HG03066 (cell line): ENCODE measurements at regions not wholly inside any gene's neighbourhood (a gene's known extent, or its start where the extent isn't known, plus 50 kb on each side); places are given as distances from the start of the nearest gene placed in this dataset.

Experiments used
- ATAC-seq: cut with Tn5 transposase; IDR thresholded peaks from one replicate; pipeline ENCODE4 v1.9.1; 2021; ENCODE audit warnings: low read depth; ENCODE audit not compliant: unreplicated experiment

- ATAC-seq, result no peak
Measured at GRCh38 chr7:21024485-21024867, 237.8 kb upstream of the SP8 start.

GRCh38 chr7:21028186-21028585, 241.5 kb upstream of the SP8 start:
- ATAC-seq, result no peak

GRCh38 chr7:21028599-21028998, 241.9 kb upstream of the SP8 start:
- ATAC-seq, result no peak

- ATAC-seq, result no peak
Measured at GRCh38 chr7:21029006-21029405, 242.3 kb upstream of the SP8 start.

GRCh38 chr7:21030237-21030871, 243.7 kb upstream of the SP8 start:
- ATAC-seq, result no peak

GRCh38 chr7:21041252-21041651, 254.6 kb upstream of the SP8 start:
- ATAC-seq, result no peak

GRCh38 chr7:21041666-21042065, 255.0 kb upstream of the SP8 start:
- no peak for ATAC-seq

- ATAC-seq, result no peak
Measured at GRCh38 chr7:21044384-21044783, 257.7 kb upstream of the SP8 start.

GRCh38 chr7:21044913-21045568, 258.4 kb upstream of the SP8 start:
- no peak for ATAC-seq

GRCh38 chr7:21051865-21052264, 265.2 kb upstream of the SP8 start:
- no peak for ATAC-seq

GRCh38 chr7:21054427-21055112, 267.9 kb upstream of the SP8 start:
- no peak for ATAC-seq

GRCh38 chr7:21059069-21059468, 272.4 kb upstream of the SP8 start:
- no peak for ATAC-seq

- ATAC-seq, result no peak
Measured at GRCh38 chr7:21063106-21063505, 276.4 kb upstream of the SP8 start.

GRCh38 chr7:21064698-21065648, 278.3 kb upstream of the SP8 start:
- no peak for ATAC-seq

- no peak for ATAC-seq
Measured at GRCh38 chr7:21066221-21066620, 279.5 kb upstream of the SP8 start.

- no peak for ATAC-seq
Measured at GRCh38 chr7:21067216-21067615, 280.5 kb upstream of the SP8 start.

- ATAC-seq, result no peak
Measured at GRCh38 chr7:21070571-21071090, 283.9 kb upstream of the SP8 start.

- no peak for ATAC-seq
Measured at GRCh38 chr7:21071561-21072501, 285.1 kb upstream of the SP8 start.

GRCh38 chr7:21076054-21076453, 289.4 kb upstream of the SP8 start:
- ATAC-seq, result no peak

- no peak for ATAC-seq
Measured at GRCh38 chr7:21076574-21076973, 289.9 kb upstream of the SP8 start.
